Putamen (tissue), 1 donor: ENCODE measurements at regions not wholly inside any gene's neighbourhood (a gene's known extent, or its start where the extent isn't known, plus 50 kb on each side); places are given as distances from the start of the nearest gene placed in this dataset.

Experiments used
- DNase-seq: peaks from one replicate; pipeline ENCODE4 v3.0.0-alpha.2; 2016; ENCODE audit warnings: low spot score

DNA sequence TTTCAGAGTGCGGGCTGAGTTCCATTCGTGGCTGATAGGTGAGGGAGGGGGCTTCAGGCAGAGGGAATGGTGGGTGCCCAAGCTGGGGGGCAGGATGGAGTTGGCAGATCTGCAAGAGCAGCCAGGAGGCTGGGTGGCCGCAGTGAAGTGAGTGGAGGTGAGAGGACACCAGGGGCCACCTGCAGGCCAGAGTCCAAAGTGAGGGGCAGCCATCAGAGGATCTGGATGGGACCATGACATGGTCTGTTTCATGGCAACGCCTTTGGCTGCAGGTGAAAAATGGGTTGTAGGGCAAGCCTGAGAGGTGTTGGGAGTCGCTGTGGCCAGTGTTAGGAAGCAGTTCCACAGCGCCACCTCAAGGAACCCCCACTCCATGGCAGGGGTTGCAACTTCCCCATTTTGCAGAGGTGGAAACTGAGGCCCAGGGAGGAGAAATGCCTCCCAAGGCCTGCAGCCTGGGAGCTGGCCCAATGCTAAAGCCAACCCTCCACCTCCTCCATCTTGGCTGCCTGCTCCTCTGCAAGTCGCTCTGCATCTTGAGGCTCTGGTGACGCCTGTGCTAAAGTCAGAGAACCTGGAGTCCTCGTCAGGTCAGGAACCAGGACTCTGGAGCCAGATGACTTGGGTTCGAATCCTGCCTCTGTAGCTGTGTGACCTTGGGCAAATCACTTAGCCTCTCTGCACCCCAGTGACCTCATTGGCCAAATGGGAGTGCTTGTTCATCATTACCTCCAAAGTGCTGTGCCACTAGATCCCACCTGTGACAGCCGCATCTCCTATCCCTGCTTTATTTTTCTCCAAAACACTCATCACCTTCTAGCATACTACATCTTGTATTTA, 153.8 kb downstream of the CEBPB start:
- no peak for DNase-seq

DNA sequence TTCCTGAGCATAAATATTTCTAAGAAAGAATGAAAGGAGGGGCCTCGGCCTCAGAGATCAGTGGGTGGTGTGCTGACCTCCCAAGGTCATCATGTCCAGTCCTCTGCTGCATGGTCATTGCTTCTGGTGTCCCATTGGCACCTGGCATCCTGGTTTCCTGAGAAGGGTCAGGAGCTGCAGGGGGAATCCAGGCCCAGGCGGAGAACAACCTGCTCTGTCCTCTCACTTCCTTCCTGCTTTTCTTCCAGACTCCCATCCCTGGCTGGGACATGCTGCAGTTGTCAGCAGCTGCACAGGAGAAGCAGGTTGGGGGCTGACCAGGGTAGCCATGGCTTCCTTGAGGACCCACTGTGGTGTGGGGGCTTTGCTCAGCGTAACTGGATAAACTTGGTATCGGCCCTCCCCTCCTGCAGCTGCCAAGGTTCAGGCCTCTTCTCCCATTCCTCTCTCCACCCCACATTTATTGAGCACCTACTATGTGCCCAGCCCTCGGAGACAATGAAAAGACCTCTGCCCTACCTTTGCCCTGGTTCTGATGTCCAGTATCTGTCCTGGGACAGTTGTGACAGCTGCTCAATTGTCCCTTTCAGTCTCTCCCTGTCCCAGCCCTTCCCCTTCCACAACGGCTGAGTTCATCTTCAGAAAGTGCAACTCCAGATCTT, 155.2 kb downstream of the CEBPB start:
- DNase-seq, result no peak

DNA sequence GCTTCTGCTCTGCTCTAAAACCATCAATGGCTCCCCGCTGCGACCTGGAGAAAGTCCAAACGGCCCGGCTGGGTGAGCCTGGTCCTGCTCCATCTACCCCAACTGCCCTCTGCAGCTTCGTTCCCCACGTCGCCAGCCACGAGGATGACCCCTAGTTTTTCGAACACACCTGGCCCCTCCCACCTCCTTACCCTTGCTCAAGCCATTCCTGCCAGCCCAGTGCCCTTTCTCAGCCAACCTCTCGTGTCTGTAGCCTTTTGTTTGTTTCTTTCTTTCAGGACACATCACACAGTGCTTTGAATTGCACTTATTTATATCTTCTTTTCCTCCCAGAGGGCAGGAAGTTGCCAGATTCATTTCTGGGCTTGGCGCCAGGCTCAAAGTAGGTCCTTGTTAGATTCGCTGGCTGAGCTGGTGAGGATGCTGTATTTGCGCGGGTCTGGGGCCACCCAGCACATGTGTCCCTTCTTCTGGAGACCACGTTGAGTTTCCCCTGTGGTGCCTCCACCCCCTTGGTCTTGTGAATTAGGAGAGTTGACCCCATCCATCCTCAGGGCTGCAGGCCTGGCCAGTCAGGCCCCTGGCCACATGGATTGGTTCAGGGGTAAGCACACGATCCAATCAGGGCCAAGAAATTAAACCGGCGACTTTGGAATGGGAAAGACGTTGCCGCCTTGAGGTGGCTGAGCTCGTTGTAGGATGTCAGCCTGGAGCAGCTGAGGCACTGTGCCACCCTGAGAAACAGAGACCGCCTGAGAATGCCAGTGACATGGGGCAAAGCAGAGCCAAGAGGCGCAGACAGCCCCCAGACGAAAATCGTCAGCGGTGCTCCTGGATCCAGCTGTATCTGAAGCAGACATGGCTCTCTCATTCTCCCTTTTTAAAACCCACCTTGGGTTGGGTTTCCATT, 156.0 kb downstream of the CEBPB start:
- DNase-seq, result peak; percentile 59

DNA sequence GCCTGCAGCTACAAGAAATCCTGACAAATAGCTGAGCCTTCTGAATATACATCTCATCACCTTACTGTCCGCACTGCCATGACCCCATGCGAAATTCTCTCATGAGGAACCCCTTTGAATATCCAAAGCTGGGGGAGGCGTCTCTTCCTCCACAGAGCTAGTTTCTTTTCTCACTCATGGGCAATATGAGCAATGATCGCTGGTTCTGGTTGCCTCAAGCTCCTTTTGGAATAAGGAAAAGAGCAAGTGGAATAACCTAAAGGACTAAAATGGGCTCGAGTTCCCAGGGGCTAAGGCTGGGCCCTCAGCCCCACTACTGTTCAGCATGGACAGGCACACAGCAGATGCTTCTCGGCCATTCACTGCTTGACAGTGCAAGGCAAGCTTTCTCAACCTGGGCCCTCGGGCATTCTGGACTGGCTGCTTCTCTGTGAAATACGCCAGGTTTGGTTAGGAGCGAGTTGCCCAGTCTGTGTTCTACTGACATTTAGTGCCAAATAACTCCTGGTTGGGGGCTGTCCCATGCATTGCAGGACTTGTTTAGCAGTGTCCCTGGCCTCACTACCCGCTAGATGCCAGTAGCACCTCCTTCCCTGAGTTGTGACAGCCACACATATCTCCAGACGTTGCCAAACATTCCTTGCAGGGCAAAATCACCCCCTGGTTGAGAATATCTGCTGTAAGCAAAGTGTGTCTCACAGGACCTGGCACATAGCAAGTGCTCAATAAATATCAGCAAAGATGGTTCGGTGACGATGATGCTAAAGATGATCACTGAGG, 156.8 kb downstream of the CEBPB start:
- no peak for DNase-seq

DNA sequence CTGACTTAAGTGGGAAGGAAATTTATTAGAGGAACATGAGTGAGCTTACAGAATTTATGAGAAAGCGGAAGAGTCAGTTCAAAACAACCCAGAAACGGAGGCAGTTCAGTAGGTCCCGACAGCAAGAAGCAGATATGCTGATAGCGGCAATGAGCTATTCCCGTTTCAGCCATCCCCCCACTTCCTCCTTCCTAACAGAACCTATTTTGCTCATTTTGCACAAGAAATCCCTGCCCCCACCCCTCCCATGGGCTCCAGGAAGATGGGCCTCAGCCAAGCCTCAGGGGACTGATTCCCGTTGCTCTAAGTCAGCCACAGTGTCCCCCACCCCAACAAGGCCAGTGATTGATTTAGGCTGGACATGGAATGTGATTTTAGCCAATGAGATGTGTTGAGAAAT, 157.5 kb downstream of the CEBPB start:
- peak; percentile 39 for DNase-seq

DNA sequence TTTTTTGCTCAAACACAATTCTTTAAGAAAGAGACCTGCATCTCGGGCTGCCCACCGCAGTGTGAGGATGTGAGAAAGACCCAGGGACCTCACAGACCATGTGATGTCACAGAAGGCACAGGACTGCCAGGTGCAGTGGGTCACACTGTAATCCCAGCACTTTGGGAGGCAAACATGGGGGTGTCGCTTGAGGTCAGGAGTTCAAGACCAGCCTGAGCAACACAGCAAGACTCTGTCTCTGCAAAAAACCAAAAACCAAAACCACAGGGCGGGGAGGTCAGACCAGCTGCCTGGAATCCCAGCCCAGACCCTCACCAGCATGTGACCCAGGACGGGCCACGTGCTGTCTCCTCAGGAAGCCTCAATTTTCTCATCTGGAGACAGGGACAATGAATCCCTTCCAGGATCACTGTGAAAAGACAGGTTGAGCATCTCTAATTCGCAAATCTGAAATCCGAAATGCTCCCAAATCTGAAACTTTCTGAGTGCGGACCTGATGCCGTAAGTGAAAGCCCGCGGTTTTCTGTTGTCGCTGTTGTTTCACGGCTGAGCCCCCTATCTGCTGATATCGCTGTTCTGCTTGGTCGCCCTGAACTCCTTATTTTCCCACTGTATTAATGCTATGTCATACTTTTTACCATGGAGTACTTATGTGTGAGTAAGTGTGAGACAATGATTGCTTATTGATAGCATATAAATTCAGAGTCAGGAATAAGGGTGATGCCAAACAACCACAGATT, 159.5 kb upstream of the PTPN1 start:
- no peak for DNase-seq

DNA sequence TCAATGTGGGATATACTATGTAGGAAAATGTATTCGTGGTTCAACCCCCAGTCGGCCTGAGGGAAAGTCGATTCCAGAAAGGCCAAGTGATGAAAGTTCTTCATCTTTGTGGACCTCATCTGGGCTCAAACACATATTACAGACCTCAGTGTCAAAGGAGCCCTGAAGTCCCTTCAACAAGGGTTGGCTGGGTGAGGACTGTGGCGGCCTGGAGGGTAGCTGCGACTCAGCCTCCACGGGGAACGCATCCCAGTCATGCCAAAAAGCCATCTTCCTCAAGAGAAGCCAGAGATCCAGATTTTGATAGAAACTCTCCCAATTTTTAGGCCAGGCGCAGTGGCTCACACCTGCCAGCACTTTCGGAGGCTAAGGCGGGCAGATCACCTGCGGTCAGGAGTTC, 158.6 kb upstream of the PTPN1 start:
- no peak for DNase-seq

DNA sequence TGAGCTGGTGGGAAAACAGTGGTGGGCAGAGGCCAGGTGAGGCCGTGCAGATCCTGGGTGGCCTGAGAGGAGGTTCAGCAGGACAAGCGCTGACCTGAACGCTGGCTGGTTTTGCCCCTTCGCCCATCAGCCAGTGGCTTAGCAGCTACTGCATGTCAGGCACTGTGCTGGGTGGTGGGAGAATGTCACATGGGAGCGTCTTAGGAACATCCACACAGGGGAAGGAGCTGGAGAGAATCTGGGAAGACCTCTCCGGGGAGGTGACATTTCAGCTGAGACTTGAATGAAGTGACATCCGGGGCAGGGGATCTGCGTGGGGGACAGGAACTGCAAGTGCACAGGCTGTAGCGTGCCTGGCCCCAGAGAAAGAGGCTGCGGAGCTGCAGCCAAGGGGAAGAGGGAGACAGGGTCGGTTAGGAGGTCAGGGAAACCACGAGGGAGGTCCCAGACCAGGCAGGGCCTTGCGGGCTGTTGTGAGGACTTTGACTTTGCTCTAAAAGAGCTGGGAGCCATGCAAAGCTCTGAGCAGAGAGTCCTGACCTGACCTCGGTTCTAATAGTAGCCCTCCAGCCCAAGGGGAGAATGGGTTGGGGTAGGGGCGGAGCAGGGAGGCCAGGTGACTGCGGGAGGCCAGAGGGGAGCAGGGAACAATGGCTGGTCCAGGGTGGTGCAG, 156.8 kb upstream of the PTPN1 start:
- no peak for DNase-seq

DNA sequence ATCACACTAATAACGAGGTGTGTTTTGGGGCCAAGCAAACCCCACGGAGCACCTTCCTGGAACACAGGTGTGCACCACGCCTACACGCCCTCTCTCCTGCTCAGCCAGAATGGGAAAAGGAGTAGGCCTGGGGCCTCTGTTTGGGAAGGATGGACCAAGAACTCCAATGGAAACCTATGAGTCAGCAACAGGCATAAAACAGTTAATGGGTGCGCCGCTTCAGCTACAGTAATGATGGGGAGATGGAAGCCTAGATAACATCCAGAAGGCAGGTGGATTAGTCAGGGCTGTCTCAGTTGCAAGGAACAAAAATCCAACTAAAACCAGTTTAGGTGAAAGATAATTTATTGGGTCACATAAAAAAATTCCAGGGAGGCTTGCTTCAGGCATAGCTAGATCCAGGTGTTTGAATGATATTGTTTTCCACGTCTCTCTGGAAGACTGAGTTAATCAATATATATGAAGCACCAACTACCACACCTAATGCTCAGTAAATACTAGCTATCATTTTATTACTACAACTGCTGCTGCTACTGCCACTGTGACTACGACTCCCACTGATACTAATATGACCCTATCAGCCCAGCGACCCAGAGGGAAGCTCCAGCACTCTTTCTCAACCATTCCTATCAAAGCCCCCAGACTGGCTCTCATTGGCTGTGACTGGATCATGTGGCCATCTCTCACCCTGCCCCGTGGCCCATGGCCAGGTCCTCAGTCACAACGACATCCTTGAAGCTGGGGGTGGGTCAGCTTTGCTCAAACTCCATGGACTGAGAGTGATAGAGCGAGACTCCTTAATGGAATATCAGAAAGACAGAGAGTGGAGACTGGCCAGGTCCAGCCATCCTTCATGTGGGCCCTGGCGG, 155.2 kb upstream of the PTPN1 start:
- no peak for DNase-seq

DNA sequence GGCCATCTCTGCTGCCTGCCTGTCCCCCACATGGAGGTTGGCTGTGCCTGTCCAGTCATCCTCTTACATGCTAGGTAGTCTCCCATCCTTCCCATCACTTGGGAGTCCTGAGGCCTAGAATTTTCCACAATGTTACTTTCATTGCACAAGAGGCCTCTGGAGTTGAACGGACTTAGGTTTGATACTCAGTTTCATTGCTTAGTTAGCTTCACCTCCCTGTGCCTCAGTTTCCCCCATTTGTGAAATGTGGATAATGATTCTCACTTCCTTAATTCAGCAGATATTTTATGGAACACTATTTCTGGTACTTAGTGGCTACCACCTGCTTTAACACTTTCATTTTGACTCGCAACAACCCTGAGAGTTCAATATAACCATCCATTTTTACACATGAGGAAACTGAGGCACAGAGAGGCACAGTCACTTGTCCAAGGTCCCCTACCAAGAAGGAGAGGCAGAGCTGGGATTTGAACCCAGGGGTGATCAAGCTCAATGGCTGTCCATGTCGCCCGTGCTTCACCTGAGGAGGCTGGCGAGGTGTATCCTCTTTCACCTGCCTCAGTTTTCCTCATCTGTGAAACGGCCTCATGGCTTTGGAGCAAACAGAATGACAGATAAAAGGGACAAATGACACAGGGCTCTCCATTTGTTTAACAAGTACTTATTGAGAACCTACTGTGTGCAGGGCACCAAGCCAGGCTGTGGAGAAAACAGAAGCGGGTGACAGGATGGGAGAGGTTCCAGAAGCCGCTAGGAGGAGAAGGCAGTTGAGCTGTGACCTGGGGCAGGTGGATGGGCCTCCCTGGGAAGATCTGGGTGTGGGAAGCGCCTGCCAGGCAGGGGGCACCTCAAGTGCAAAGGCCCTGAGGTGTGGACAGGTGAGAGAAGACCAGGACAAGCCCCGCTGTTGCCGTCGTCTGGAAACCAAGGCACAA, 154.3 kb upstream of the PTPN1 start:
- no peak for DNase-seq

DNA sequence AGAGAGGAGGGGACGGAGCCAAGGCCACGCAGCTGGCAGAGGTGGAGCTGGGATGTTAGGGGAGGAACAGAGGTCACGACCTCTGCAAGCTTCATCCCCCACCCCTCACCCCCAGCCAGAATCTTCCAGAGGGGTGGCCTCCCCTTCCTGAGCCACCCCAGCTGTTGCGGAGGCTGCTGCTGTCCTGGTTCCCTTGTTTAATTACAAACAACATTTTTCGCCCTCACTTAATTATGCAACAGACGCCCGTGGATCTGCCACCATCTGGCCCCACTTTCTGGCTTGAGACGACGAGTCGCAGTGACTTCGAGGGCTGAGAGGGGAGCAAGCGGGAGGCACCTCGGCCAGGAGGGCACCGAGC, 153.7 kb upstream of the PTPN1 start:
- no peak for DNase-seq

DNA sequence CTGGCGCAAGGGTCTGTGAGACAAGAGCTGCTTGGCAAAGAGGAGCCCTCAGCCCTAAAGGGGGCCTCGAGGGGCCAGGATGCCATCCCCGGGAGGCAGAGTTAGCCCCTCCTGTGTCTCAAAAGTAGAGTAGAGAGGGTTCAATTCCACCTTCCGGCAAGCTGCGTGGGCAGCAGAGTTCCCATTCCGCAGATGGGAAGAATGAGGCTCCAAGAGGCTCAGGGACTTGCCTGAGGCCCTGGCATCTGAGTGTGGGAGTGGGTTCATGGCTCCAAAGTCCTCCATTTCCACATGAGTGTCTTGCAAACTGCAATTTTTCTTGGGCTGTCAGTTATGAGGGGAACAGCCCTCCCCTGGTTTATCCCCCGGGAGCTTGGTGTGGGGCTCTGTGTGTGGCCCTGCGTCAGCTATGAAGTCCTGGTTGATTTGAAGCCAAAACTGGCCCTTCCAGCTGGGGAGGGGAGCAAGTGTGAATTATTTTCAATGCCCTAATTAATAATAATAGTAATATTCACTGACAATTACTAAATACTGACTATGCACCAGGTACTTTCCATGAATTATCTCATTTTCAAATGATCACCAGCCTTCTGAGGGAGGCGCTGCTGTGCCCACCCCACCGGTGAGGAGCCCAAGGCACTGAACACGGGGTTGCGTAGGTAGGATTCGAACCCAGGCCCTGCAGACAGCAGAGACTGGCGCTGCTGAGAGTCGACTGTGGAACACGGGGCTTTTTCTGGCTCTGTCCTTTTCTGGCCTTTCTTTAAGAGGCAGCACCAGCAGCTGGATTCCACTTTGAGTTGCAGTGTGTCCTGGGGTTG, 153.0 kb upstream of the PTPN1 start:
- DNase-seq, result no peak

DNA sequence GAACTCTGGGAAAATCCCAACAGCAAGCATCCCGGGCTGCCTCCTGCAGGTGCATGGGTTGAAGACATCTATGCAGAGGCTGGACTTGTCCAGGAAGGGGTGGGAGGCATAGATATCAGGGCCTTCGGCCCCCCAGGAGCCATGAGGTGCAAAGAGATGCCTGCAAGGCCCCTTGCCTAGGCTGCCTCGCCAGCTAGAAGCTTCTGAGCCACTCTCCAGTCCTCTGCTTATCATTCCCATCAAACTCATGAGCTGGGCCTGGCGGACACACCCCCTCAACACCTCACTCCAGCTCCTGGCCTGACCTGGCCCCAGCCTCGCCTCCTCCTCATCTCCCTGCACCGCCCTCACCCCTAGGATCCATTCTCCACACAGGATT, 152.4 kb upstream of the PTPN1 start:
- DNase-seq, result no peak

DNA sequence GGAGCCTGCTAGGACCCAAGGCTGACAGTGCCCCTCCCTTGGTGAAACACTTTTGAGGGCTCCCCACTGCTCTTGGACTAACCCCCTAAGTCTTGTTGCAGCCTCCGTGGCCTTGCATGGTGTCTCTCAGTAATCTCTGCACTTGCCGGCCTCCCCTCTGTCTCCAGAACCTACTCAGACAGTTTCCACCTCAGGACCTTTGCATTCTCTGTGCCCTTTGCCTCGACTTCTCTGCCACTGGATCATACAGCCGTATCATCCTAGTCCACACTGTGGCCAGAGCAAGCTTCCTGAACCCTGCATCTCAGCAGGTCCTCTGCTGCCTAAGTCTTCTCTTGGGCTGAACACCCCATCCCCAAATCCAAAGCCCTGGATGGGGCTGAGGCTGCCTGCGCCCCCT, 152.0 kb upstream of the PTPN1 start:
- no peak for DNase-seq

DNA sequence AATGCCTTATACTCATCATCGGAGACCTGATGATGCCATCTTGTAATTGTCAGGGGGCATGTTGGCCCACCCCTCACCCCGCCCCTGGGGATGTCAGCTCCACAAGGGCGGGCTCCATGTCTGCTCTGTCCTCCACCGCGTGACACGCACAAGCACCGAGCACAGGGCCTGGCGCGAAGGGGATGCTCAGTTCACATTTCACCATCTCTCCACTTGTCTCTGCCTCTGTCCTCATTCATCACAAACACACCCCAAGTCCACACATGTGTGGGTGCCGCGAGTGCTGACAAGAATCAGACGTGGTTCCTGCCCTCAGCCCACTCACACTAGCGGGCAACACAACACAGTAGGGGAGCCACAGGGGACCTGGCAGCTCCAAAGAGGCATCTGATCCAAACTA, 151.2 kb upstream of the PTPN1 start:
- DNase-seq, result no peak

DNA sequence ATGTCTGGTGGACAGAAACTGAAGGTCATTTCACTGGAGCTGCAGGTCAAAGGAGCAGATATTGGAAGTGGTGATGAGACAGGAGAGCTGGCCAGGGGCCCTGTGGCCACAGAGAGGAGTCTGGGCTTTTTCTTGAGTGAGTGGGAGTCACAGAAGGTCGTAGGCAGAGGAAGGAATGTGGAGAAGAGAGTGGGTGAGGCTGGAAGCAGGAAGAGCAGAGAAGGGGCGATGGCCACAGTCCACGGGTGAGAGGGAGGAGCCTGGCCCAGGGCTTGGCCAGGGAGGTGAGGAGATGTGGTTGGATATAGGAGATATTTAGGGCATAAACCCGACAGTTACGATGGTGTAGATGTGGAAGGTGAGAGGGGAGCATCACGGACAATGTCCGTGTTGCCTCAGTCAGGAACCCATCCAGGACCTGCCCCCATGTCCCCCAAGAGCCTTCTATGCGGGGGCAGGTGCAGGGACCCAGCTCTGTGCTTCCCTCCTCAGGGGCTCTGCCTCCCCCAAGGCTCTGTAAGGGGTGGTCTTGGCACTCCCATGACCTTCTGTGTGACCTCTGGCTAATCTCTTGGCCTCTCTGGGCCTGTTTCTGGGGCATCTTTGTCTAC, 150.5 kb upstream of the PTPN1 start:
- no peak for DNase-seq

DNA sequence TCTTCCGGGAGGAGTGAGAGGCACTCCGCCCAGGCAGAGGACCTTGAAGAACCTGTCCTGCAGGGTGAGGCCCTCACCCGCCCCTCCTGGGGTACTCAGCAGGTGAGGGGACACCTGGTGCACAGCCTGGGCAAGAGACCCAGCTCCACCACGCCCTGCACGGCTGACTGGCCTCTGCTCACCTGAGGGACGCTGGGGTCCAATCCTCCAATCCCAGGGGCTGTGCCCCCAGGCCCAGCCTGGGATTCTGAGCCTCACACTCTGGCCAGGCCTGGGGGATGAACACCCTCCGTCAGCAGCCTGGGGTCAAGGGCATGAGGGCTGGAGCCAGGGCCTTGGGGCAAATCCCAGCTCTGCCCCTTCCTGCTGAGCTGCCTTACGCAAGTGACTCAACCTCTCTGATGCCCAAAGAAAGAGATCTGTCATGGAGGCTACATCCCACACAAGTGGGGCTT, 149.9 kb upstream of the PTPN1 start:
- no peak for DNase-seq
